HG03060 (cell line): ENCODE measurements at regions not wholly inside any gene's neighbourhood (a gene's known extent, or its start where the extent isn't known, plus 50 kb on each side); places are given as distances from the start of the nearest gene placed in this dataset.
"Not testable (repeated sequence)": the region's sequence is repeated elsewhere in the genome, so short reads cannot be mapped to it uniquely, and the experiment has no call there.

Experiments
- ATAC-seq: cut with Tn5 transposase; IDR thresholded peaks from one replicate; pipeline ENCODE4 v1.9.1; 2021; ENCODE audit warnings: low read depth, moderate number of reproducible peaks; ENCODE audit not compliant: unreplicated experiment

GRCh38 chr2:87559001-87559400 is 188.9 kb upstream of the PLGLB2 start:
- not testable (repeated sequence) for ATAC-seq

- ATAC-seq: not testable (repeated sequence)
Measured at GRCh38 chr2:87559735-87560134, 188.2 kb upstream of the PLGLB2 start.

- not testable (repeated sequence) for ATAC-seq
Measured at GRCh38 chr2:87565116-87565515, 182.8 kb upstream of the PLGLB2 start.

GRCh38 chr2:87566531-87566930 is 181.4 kb upstream of the PLGLB2 start:
- ATAC-seq: not testable (repeated sequence)

GRCh38 chr2:87567093-87567492 is 180.8 kb upstream of the PLGLB2 start:
- ATAC-seq: not testable (repeated sequence)

GRCh38 chr2:87567912-87568311 is 180.0 kb upstream of the PLGLB2 start:
- ATAC-seq: not testable (repeated sequence)

- ATAC-seq: not testable (repeated sequence)
Measured at GRCh38 chr2:87568554-87569278, 179.2 kb upstream of the PLGLB2 start.

GRCh38 chr2:87569689-87570397 is 178.0 kb upstream of the PLGLB2 start:
- ATAC-seq: not testable (repeated sequence)

GRCh38 chr2:87571889-87572465 is 175.9 kb upstream of the PLGLB2 start:
- not testable (repeated sequence) for ATAC-seq

GRCh38 chr2:87572906-87573305 is 175.0 kb upstream of the PLGLB2 start:
- not testable (repeated sequence) for ATAC-seq

GRCh38 chr2:87573386-87574192 is 174.3 kb upstream of the PLGLB2 start:
- not testable (repeated sequence) for ATAC-seq

- not testable (repeated sequence) for ATAC-seq
Measured at GRCh38 chr2:87574193-87575119, 173.4 kb upstream of the PLGLB2 start.

GRCh38 chr2:87575138-87575537 is 172.7 kb upstream of the PLGLB2 start:
- not testable (repeated sequence) for ATAC-seq

- not testable (repeated sequence) for ATAC-seq
Measured at GRCh38 chr2:87577358-87577757, 170.5 kb upstream of the PLGLB2 start.

GRCh38 chr2:87582152-87582551 is 165.7 kb upstream of the PLGLB2 start:
- not testable (repeated sequence) for ATAC-seq

- not testable (repeated sequence) for ATAC-seq
Measured at GRCh38 chr2:87582579-87582978, 165.3 kb upstream of the PLGLB2 start.

- ATAC-seq: not testable (repeated sequence)
Measured at GRCh38 chr2:87583370-87583769, 164.5 kb upstream of the PLGLB2 start.

GRCh38 chr2:87583803-87584202 is 164.1 kb upstream of the PLGLB2 start:
- not testable (repeated sequence) for ATAC-seq

- ATAC-seq: not testable (repeated sequence)
Measured at GRCh38 chr2:87584268-87584906, 163.5 kb upstream of the PLGLB2 start.
